WTC11 (cell line): ENCODE measurements at regions not wholly inside any gene's neighbourhood (a gene's known extent, or its start where the extent isn't known, plus 50 kb on each side); places are given as distances from the start of the nearest gene placed in this dataset.

Source experiments
- CREM ChIP-seq: sonication (generic); formaldehyde crosslinking; IDR thresholded peaks from 2 replicates; pipeline ENCODE4 v1.8.1; 2022; ENCODE audit warnings: mild to moderate bottlenecking, missing genetic modification reagents, moderate library complexity
- TEAD4 ChIP-seq: sonication (generic); formaldehyde crosslinking; IDR thresholded peaks from 2 replicates; pipeline ENCODE4 v1.8.0; 2022; ENCODE audit warnings: mild to moderate bottlenecking, missing genetic modification reagents

DNA sequence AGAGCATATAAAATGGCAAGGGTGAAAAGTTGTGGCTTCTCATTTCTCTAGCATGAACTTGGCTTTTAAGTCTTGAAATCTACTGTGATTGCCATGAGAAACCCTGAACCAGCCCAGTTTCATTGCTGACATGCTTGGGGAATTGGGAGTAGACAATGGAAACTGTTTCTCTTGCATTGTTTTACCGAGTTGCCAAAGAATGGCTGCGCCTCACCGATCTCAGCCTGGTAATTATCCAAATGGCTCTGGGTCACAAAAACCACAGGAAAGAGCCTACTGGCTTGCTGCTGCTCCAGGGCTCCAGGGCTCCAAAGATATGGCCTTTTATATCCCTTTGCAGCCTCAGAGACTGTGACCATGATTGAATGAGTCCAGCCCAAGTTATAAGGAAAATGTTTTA lies 310.4 kb upstream of the NT5C1B start:
- TF ChIP-seq CREM (CRISPR knock-in tag), result no peak
- no peak for TF ChIP-seq TEAD4
